Gastroesophageal sphincter (tissue), 4 donors: ENCODE measurements at regions not wholly inside any gene's neighbourhood (a gene's known extent, or its start where the extent isn't known, plus 50 kb on each side); places are given as distances from the start of the nearest gene placed in this dataset.

ENCODE experiments used
- ATAC-seq: fragments of 150-250 bp; one replicate; pipeline ENCODE4 v1.9.1; 2016; ENCODE audit warnings: mild to moderate bottlenecking, moderate library complexity
- H3K27ac ChIP-seq, 4 donors: fragments of 200-600 bp; sonication (generic) in 3 of 4; 1 replicate in 3 of 4; 2 replicates in 1 of 4; pipeline ENCODE4 v1.5.1; 2016 to 2019
- H3K27me3 ChIP-seq: fragments of 200-600 bp; sonication (generic); one replicate; pipeline ENCODE4 v1.5.1; 2019
- H3K36me3 ChIP-seq, 2 donors: fragments of 200-600 bp; sonication (generic); one replicate each; pipeline ENCODE4 v1.5.1; 2019; ENCODE audit warnings: control low read depth in 1 of 2
- H3K4me1 ChIP-seq, 3 donors: fragments of 200-600 bp; sonication (generic); 1 replicate in 2 of 3; 2 replicates in 1 of 3; pipeline ENCODE4 v1.5.1; 2016 to 2019; ENCODE audit warnings: control low read depth in 2 of 3
- H3K4me3 ChIP-seq, 2 donors: fragments of 200-600 bp; sonication (generic); one replicate each; pipeline ENCODE4 v1.5.1; 2019; ENCODE audit warnings: mild to moderate bottlenecking in 1 of 2, moderate library complexity in 1 of 2
- H3K9me3 ChIP-seq, 3 donors: fragments of 200-600 bp; sonication (generic); one replicate each; pipeline ENCODE4 v1.5.1; 2017 to 2019; ENCODE audit warnings: control low read depth in 2 of 3
- CTCF ChIP-seq, 4 experiments: fragments of 200-600 bp in 2 of 4; fragments of 450-650 bp in 2 of 4; sonication (generic) in 1 of 4; IDR thresholded peaks; one replicate each; pipeline ENCODE4 v1.5.1; 2017 to 2019; ENCODE audit warnings: antibody characterized with exemption in 4 of 4, mild to moderate bottlenecking in 2 of 4, moderate library complexity in 2 of 4
- EP300 ChIP-seq: sonication (generic); formaldehyde crosslinking; IDR thresholded peaks from one replicate; pipeline ENCODE4 v1.6.1; 2017; ENCODE audit warnings: antibody characterized with exemption, mild to moderate bottlenecking
- POLR2A ChIP-seq, 2 donors: fragments of 450-650 bp; IDR thresholded peaks; one replicate each; pipeline ENCODE4 v1.6.1; 2017; ENCODE audit warnings: antibody characterized with exemption in 2 of 2, mild to moderate bottlenecking in 2 of 2, moderate library complexity in 1 of 2
- POLR2AphosphoS5 ChIP-seq: sonication (generic); formaldehyde crosslinking; IDR thresholded peaks from one replicate; pipeline ENCODE4 v1.6.1; 2017; ENCODE audit warnings: antibody characterized with exemption
- WGBS, 2 donors: methylation state at CpG; one replicate each; pipeline ENCODE4 v1.1.5; 2018; ENCODE audit warnings: low coverage in 1 of 2; 5-methylcytosine and 5-hydroxymethylcytosine counted together

GRCh38 chr22:22400964-22401363 lies 107.6 kb downstream of the ZNF280B start:
- Histone ChIP-seq H3K4me3 (no peak overlapping the region), H3K36me3 (no peaks in the 10 kb centered on the region), H3K27me3 (peaks cover 30% of the 10 kb centered on the region), H3K9me3 (no peaks in the 10 kb centered on the region), H3K4me1 (peaks cover 0 to 8% (median 6%) of the 10 kb centered on the region in 3 donors), H3K27ac (no peak overlapping the region)
- no peak for ATAC-seq
- 67% methylated on average over 1 of the region's 1 CpG; no CpG with 5 or more reads in 1 of the 2 donors for WGBS, 2 donors
- TF ChIP-seq EP300 (no peak), POLR2A (IDR thresholded peaks at IDR 0.05) (no peak), CTCF (IDR thresholded peaks at IDR 0.05) (no peak), POLR2AphosphoS5 (no peak)

GRCh38 chr22:22401381-22401780 lies 107.2 kb downstream of the ZNF280B start:
- no peaks in the 10 kb centered on the region for H3K9me3 ChIP-seq
- 86% methylated on average over 1 of the region's 1 CpG; no CpG with 5 or more reads in 1 of the 2 donors for WGBS, 2 donors
- no peak for TF ChIP-seq EP300
- no peak for TF ChIP-seq POLR2AphosphoS5
- TF ChIP-seq POLR2A (IDR thresholded peaks at IDR 0.05) = no peak
- no peak for TF ChIP-seq CTCF (IDR thresholded peaks at IDR 0.05)
- no peak overlapping the region for H3K4me3 ChIP-seq
- no peak for ATAC-seq
- H3K36me3 ChIP-seq = no peaks in the 10 kb centered on the region
- no peak overlapping the region for H3K27ac ChIP-seq
- peaks cover 0 to 8% (median 6%) of the 10 kb centered on the region in 3 donors for H3K4me1 ChIP-seq
- peaks cover 30% of the 10 kb centered on the region for H3K27me3 ChIP-seq

GRCh38 chr22:22403306-22403705 lies 105.2 kb downstream of the ZNF280B start:
- Histone ChIP-seq H3K9me3 (no peaks in the 10 kb centered on the region), H3K4me1 (no peaks in the 10 kb centered on the region), H3K36me3 (no peaks in the 10 kb centered on the region), H3K27ac (no peak overlapping the region), H3K27me3 (peaks cover 22% of the 10 kb centered on the region), H3K4me3 (no peak overlapping the region)
- no peak for ATAC-seq
- WGBS, 2 donors = 66 to 71% methylated on average over 1 to 4 of the region's 6 CpGs
- TF ChIP-seq EP300 (no peak), POLR2AphosphoS5 (no peak), CTCF (IDR thresholded peaks at IDR 0.05) (no peak), POLR2A (IDR thresholded peaks at IDR 0.05) (no peak)

- TF ChIP-seq CTCF (IDR thresholded peaks at IDR 0.05) (no peak), POLR2AphosphoS5 (no peak), POLR2A (IDR thresholded peaks at IDR 0.05) (no peak), EP300 (no peak)
- no peaks in the 10 kb centered on the region for H3K9me3 ChIP-seq
- no peak overlapping the region for H3K27ac ChIP-seq
- H3K36me3 ChIP-seq = no peaks in the 10 kb centered on the region
- no peak for ATAC-seq
- H3K4me1 ChIP-seq = no peaks in the 10 kb centered on the region
- no peak overlapping the region for H3K4me3 ChIP-seq
- peaks cover 27% of the 10 kb centered on the region for H3K27me3 ChIP-seq
- 54% methylated on average over 3 of the region's 4 CpGs; no CpG with 5 or more reads in 1 of the 2 donors for WGBS, 2 donors
These were observed 104.8 kb downstream of the ZNF280B start for GRCh38 chr22:22403771-22404170.

- Histone ChIP-seq H3K9me3 (no peaks in the 10 kb centered on the region), H3K4me3 (no peak overlapping the region), H3K27me3 (peaks cover 36% of the 10 kb centered on the region), H3K27ac (no peak overlapping the region), H3K36me3 (no peaks in the 10 kb centered on the region), H3K4me1 (no peaks in the 10 kb centered on the region)
- no peak for TF ChIP-seq POLR2AphosphoS5
- no peak for TF ChIP-seq POLR2A (IDR thresholded peaks at IDR 0.05)
- TF ChIP-seq EP300 = no peak
- TF ChIP-seq CTCF (IDR thresholded peaks at IDR 0.05) = no peak
- WGBS, 2 donors = 72% methylated on average over 2 of the region's 8 CpGs; no CpG with 5 or more reads in 1 of the 2 donors
- no peak for ATAC-seq
These were observed 103.8 kb downstream of the ZNF280B start for GRCh38 chr22:22404598-22405284.
